Endothelial cell of umbilical vein (primary cell): ENCODE measurements at regions not wholly inside any gene's neighbourhood (a gene's known extent, or its start where the extent isn't known, plus 50 kb on each side); places are given as distances from the start of the nearest gene placed in this dataset.

Experiments
- CTCF ChIP-seq, 2 donors: IDR thresholded peaks; 1 replicate in 1 of 2; 2 replicates in 1 of 2; pipeline ENCODE4 v1.5.1; 2011; ENCODE audit warnings: low read length in 2 of 2, mild to moderate bottlenecking in 2 of 2, moderate library complexity in 2 of 2, control low read depth in 1 of 2, inconsistent platforms in 1 of 2, low read depth in 1 of 2; ENCODE audit not compliant: insufficient read depth in 1 of 2; ENCODE audit errors: extremely low read depth in 1 of 2
- EZH2 ChIP-seq: IDR thresholded peaks from 2 replicates; pipeline ENCODE4 v1.6.1; 2012; ENCODE audit warnings: borderline replicate concordance, low read depth, mild to moderate bottlenecking, moderate library complexity, low read length, inconsistent platforms; ENCODE audit not compliant: severe bottlenecking
- GATA2 ChIP-seq: IDR thresholded peaks from 2 replicates; pipeline ENCODE4 v1.7.0; 2011; ENCODE audit warnings: low read depth, mild to moderate bottlenecking, moderate library complexity, mixed read lengths, low read length; ENCODE audit not compliant: insufficient read length, insufficient read depth
- JUN ChIP-seq: IDR thresholded peaks from 2 replicates; pipeline ENCODE4 v1.6.1; 2011; ENCODE audit warnings: borderline replicate concordance, low read depth; ENCODE audit not compliant: insufficient read length, insufficient read depth
- MAX ChIP-seq: IDR thresholded peaks from 2 replicates; pipeline ENCODE4 v1.6.1; 2011; ENCODE audit not compliant: insufficient read depth, insufficient read length
- MYC ChIP-seq: IDR thresholded peaks from one replicate; pipeline ENCODE4 v1.6.1; 2011; ENCODE audit warnings: mild to moderate bottlenecking, low read depth, low read length
- POLR2A ChIP-seq: IDR thresholded peaks from 2 replicates; pipeline ENCODE4 v1.6.1; 2012; ENCODE audit warnings: low read depth, mild to moderate bottlenecking, control low read depth, low read length
- POLR2AphosphoS5 ChIP-seq: IDR thresholded peaks from 2 replicates; pipeline ENCODE4 v1.6.1; 2012; ENCODE audit warnings: low read depth, mild to moderate bottlenecking, control low read depth, low read length, moderate library complexity; ENCODE audit not compliant: insufficient read depth

GRCh38 chr9:23554686-23555085 lies 271.4 kb downstream of the ELAVL2 start:
- TF ChIP-seq POLR2A, result no peak
- TF ChIP-seq CTCF (IDR thresholded peaks at IDR 0.05; ENCODE audit: extremely low read depth in 1 of 2, insufficient read depth in 1 of 2, low read depth in 1 of 2, low read length in 2 of 2), result no peak
- no peak for TF ChIP-seq MAX
- TF ChIP-seq EZH2, result no peak
- no peak for TF ChIP-seq GATA2
- no peak for TF ChIP-seq POLR2AphosphoS5
- TF ChIP-seq MYC, result no peak
- TF ChIP-seq JUN, result no peak
